HG03354 (cell line): ENCODE measurements at regions not wholly inside any gene's neighbourhood (a gene's known extent, or its start where the extent isn't known, plus 50 kb on each side); places are given as distances from the start of the nearest gene placed in this dataset.

Source experiments
- ATAC-seq: cut with Tn5 transposase; IDR thresholded peaks from one replicate; pipeline ENCODE4 v1.9.1; 2021; ENCODE audit warnings: mild to moderate bottlenecking; ENCODE audit not compliant: unreplicated experiment, poor library complexity, severe bottlenecking

GRCh38 chr12:107388263-107388662 is 294.9 kb upstream of the CRY1 start:
- ATAC-seq = no peak

GRCh38 chr12:107390414-107390813 is 295.2 kb upstream of the PWP1 start:
- no peak for ATAC-seq

DNA sequence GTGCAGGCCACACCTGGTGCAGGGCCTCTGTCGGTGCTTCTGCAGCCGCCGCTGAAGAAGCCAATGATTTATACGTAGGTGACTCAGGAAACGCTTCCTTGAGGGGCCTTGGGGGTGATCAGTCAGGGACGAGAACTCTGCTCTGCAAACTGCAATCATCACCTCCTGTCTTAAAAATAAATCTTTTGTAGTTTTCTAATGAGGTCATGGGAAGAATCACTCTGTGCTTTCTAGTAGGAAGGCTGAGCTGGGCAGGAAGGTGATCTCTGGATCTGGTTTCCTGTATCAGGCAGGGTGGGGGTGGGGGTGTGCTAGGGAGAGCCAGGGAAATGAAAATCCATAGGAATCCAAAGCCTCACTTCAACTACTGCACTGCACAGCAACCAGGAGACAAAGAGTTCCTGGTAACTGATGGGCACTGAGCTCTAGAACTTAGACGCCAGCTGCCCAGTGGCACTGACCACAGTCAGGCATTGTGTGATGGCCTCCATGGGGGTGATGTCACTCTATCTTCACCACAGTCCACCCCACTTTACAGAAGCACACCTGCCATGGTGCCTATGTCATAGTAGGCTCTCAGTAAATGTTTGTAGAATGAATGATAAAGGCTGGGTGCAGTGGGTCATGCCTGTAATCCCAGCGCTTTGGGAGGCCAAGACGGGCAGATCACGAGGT is 292.4 kb upstream of the PWP1 start:
- no peak for ATAC-seq

DNA sequence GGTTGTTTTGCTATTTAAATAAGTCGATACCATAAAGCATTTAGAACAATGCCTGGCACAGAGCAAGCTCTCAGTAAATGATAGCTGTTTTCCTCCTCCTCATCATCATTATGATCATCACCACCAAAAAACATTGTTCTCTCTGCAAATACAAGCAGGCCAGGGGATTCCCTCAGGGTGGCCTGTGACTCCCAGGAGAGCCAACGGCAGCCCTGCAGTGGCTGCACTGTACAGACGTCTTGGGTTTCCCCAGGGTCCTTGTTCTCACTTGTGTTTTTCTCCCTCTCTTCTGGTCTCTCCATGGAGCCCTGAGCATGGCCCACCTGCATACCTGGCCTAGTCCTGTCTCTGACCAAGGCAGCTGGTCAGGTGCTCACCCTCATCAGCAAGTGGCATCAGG is 290.9 kb upstream of the PWP1 start:
- ATAC-seq = no peak

DNA sequence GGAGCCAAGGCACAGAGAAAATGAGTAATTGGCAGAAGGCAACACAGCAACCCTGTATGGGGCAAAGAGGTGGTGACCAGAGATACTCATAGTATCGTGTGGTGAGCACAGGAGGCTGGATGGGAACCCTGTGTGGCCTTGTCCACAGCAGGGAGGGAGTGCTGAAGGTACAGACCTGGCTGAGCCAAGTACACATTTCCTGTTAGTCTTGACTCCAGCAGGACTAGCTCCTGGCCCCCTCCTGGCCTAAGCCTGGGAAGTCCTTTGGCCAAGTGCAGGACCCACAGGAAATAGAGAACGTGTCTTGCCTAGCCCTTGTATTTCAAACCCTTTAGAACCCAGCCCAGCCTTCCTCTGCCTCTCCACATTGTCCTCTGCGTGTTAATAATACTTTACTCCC is 289.8 kb upstream of the PWP1 start:
- no peak for ATAC-seq

DNA sequence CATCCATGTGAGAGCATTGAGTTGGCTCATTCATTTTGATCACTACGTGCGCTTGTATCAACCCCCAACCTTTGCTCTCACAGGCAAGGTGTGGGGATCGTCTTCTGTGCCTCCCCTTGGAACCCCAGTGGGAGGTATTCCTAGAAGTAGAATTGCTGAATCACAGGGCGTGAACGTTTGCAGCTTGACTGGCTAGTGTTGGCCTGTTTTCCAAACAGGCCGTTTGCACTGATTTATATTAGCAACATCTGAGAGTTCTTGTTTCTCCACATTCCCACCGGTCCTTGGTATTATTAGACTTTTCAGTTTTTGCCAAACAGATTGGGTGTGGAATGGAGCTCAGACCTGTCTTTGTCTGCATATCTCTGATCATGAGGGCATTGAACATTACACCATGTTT is 288.6 kb upstream of the PWP1 start:
- no peak for ATAC-seq

DNA sequence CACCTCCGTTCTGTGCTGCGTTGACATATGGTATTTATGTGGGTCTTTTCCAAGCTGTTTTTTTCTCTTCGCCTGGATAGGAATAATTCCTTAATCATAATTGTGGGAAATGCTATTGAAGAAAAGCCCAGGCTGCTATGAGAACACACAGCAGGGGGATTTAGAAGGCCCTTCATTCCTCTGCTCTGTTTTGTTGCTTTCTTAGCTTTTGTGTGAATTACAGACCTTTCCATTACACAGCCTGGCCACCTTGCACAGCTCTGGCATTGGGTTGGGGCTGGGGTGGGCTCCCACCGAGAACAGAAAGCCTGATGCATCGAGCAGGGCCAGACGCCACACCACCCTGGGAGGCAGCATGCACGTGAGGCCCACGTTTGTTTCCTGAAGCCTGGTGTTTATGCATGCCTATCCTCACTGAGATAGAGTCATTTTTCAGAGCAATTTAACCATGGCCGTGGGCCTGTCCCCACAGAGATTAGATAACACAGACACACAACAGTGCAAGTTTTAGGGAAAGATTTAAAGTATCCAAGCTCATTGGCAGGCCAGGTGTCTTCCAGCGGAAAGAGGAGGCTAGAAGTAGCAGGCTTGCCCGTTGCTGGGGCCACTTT is 287.6 kb upstream of the PWP1 start:
- ATAC-seq = no peak

DNA sequence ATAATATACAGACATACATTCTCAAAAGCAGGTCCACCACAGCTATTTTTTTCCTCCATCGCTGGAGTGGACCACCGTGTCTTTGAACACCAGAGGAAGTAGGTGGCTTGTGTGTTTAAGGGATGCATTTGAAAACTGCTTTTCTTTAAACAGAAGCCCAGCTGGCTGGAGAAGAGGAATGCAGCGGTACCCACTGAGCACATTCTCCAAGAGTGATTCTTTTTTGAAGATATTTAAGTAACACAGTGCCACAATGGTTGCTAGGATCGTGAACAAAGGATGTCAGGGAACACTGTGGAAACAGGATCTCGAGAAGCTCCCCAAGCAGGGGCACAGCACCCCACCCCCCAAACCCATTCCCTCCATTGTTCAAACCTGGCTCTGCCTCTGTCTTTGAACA is 286.6 kb upstream of the PWP1 start:
- ATAC-seq = no peak

DNA sequence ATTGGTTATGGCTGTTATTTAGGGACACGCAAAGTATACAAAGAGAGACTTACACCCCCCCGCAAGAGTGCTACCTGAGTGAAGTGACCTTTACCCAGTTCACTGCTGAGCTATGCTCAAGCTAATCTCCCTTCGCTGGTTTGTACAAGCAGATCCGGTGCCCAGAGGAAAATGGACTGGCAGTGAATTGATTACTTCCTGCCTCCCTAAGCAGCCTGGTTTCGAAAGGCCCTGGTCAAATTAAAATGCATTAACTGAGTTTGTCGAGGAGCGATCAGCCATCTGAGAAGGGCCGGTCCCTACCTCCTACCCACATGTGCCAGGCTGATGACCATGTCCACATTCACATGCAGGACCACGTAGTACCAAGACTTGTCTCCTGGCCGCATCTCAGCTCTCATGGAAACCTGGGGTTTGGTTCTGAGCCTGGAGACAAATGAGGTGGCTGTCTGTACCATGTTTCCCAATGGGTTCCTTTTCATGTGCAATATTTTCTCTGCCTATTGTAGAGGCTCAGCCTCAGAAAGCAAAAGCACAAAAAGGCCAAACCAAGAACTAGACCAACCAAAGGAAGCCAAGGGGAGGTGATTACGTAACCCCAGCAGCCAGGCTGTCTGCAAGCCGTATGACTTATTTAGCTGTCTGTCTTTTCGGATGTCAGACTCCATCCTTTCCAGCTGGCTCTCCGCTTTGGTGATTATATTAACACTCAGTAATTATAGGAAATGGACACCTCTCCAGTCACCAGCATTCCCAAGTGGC is 284.7 kb upstream of the PWP1 start:
- no peak for ATAC-seq

- ATAC-seq = no peak
These were observed 283.3 kb upstream of the PWP1 start for GRCh38 chr12:107402041-107403022.

DNA sequence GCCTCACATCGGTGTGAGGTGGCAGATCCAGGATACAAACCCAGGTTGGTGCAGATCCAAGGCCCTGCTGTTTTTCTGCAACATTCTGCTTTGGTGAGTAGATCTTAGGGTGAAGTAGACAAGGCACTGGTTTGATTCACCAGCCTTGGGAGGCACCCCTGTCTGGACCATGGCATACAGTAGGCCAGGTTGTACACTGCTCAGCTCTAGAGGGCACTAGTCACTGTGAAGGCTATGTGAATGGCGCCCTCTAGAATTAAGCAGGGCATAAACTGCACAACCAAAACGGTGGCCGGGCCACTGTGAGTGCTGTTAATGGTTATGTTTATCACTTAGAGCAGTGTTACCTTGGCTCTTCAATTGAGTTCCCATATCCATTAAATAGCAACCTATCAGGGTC is 280.6 kb upstream of the PWP1 start:
- no peak for ATAC-seq

DNA sequence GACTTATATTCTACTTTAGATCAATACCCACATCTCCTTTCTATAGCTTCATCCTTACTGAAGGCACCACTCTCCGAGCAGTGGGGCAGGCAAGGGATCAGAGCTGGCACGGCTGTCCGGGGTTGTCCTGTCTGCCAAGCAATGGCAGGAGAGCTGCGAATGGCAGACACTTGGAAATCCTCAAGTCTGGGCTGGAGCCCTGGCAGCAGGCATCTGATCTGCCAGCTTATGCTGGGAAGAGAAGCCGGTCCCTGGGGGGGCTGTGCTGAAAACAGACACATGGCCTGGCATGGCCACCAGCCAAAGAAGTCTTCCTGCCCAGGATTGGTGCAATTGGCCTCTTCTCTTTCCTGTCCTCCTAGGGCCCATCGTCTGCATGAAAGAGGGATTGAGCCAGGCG is 280.2 kb upstream of the PWP1 start:
- no peak for ATAC-seq

- no peak for ATAC-seq
These were observed 278.7 kb upstream of the PWP1 start for GRCh38 chr12:107406932-107407331.

GRCh38 chr12:107411792-107412535 is 273.6 kb upstream of the PWP1 start:
- ATAC-seq = no peak

- ATAC-seq = no peak
These were observed 270.5 kb upstream of the PWP1 start for GRCh38 chr12:107415071-107415470.

DNA sequence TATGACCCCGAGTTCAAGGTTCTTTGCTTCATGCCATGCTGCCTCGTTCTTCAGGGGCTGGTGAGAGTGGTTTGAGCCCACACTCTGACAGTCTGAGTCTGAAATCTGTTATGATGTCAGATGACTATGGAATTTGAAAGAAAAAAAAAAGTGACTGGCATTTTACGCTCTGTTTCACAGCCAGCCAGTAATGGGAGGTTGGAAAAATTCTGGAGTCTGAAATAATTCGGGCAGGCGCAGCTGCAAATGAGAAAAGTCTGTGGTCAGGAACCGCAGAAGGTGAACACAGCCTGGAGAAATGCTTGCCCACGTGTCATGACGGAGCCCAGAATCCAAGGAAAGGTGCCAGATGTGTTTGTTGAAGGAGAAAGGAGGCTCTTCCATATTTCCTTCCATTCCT is 269.8 kb upstream of the PWP1 start:
- no peak for ATAC-seq

DNA sequence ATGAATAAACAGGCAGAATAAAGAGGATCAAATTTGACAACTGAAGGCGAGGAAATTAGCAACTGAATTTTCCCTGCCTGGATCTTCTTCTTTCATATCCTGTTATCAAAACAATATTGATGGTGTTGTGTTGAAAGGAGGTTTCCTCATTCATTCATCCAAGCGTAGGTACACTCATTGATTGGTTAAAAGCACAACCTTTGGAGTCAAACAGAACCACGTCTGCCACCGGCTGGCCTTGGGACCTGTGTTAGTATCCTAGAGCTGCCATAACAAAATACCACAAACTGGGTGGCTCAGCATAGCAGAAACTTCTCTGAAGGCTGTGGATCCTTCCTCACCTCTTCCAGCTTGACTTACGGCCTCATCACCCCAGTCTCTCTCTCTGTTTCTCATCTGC is 268.6 kb upstream of the PWP1 start:
- ATAC-seq = no peak

DNA sequence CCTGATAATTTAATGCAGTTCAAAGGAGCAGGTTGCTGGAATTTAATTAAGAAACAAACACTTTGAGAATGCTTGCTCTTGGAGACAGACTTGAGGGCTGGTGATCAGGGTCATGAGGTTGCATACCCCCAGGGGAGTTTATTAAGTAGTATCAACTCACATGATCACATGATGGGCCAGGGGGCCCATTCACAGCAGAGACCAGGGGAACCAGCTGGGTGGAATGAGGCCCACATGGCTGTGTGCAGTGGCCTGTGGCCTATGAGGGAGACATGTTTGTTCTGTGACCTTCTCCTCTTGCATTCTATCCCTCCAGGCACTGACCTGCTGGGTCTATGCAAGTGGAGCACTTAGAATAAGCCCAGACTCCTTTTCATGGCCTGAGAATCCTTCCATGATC is 266.6 kb upstream of the PWP1 start:
- ATAC-seq = no peak

DNA sequence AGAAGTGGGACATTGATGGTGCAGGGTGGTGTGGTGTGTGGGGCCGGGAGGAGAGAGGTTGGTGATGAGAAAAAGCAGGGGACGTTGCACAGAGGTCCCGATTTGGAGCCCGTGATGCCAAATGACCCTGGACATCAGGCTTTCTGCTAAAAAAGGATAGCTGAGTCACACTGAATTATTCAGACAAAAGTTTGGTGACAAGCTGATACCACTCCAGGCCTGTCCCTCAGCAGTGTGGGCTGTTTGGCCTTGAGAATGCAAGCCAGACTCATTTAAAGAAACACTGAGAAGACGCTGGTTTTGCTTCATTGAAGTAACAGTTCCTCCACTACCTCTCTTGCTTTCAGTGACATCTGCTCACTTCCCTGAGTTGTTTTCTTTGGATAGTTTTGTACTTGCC is 262.1 kb upstream of the PWP1 start:
- ATAC-seq = no peak
